Natural killer cell (primary cell): ENCODE measurements at regions not wholly inside any gene's neighbourhood (a gene's known extent, or its start where the extent isn't known, plus 50 kb on each side); places are given as distances from the start of the nearest gene placed in this dataset.
"Not testable (repeated sequence)": the region's sequence is repeated elsewhere in the genome, so short reads cannot be mapped to it uniquely, and the experiment has no call there.

Source experiments
- ATAC-seq, 3 donors: fragments of 150-1000 bp in 2 of 3; fragments of 200-7000 bp in 1 of 3; cut with Tn5 transposase; 1 replicate in 1 of 3; 2 replicates in 2 of 3; pipeline ENCODE4 v1.10.0; 2021; ENCODE audit warnings: mild to moderate bottlenecking in 2 of 3, moderate library complexity in 2 of 3
- DNase-seq, 2 donors: peaks; one replicate each; pipeline versions ENCODE4 v3.0.0 to v3.0.0-alpha.2; 2013 to 2021; ENCODE audit warnings: mixed read lengths in 1 of 2
- H3K27ac ChIP-seq: one replicate; pipeline ENCODE4 v1.5.1; 2013; ENCODE audit warnings: mild to moderate bottlenecking, low read length
- H3K27me3 ChIP-seq: one replicate; pipeline ENCODE4 v1.6.1; 2013; ENCODE audit warnings: low read length; ENCODE audit not compliant: control insufficient read depth, insufficient read depth
- H3K36me3 ChIP-seq: one replicate; pipeline ENCODE4 v1.6.1; 2013; ENCODE audit warnings: low read length; ENCODE audit not compliant: control insufficient read depth, insufficient read depth
- H3K4me1 ChIP-seq: one replicate; pipeline ENCODE4 v1.6.1; 2013; ENCODE audit warnings: low read length; ENCODE audit not compliant: control insufficient read depth, insufficient read depth
- H3K4me3 ChIP-seq: one replicate; pipeline ENCODE4 v1.5.1; 2013; ENCODE audit warnings: low read length
- H3K9me3 ChIP-seq: one replicate; pipeline ENCODE4 v1.6.1; 2013; ENCODE audit warnings: low read length; ENCODE audit not compliant: control insufficient read depth, insufficient read depth
- H3K27ac Mint-ChIP-seq, 2 donors: one replicate each; pipeline ENCODE4 v1.8.0; 2022; ENCODE audit warnings: mild to moderate bottlenecking in 2 of 2, mixed read lengths in 2 of 2, moderate library complexity in 1 of 2
- H3K27me3 Mint-ChIP-seq, 2 donors: one replicate each; pipeline ENCODE4 v1.8.0; 2022; ENCODE audit warnings: low read depth in 2 of 2, mixed read lengths in 2 of 2
- H3K36me3 Mint-ChIP-seq: one replicate; pipeline ENCODE4 v1.8.0; 2022; ENCODE audit warnings: mixed read lengths
- H3K4me1 Mint-ChIP-seq, 2 donors: one replicate each; pipeline ENCODE4 v1.8.0; 2022; ENCODE audit warnings: mixed read lengths in 2 of 2
- H3K4me3 Mint-ChIP-seq: one replicate; pipeline ENCODE4 v1.8.0; 2022; ENCODE audit warnings: mild to moderate bottlenecking, moderate library complexity, mixed read lengths
- H3K9me3 Mint-ChIP-seq, 2 donors: one replicate each; pipeline ENCODE4 v1.8.0; 2022; ENCODE audit warnings: mixed read lengths in 2 of 2
- CTCF ChIP-seq: fragments of 200-600 bp; IDR thresholded peaks from one replicate; pipeline ENCODE4 v1.8.0; 2022; ENCODE audit warnings: antibody characterized with exemption
- WGBS: methylation state at CpG from one replicate; pipeline ENCODE4 v1.1.7; 2013; ENCODE audit warnings: missing lambda C conversion rate; ENCODE audit not compliant: insufficient coverage; 5-methylcytosine and 5-hydroxymethylcytosine counted together
- intact Hi-C: fragments of 100-400 bp; cut with micrococcal nuclease; formaldehyde crosslinking; loops from one replicate; pipeline ENCODE4 v1.14.2; 2022

DNA sequence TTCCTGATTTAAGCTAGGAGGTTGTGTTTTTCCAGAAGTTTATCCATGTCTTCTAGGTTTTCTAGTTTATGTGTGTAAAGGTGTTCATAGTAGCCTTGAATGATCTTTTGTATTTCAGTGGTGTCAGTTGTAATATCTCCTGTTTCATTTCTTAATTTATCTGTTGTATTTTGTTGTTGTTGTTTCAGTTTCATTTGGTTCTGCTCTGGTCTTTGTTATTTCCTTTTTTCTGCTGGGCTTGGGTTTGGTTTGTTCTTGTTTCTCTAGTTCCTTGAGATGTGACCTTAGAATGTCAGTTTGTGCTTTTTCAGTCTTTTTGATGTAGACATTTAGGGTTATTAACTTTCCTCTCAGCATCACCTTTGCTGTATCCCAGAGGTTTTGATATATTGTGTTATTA lies 62.8 kb downstream of the SCP2D1 start:
- H3K4me1 Mint-ChIP-seq, H3K4me3 ChIP-seq, H3K36me3 Mint-ChIP-seq, H3K4me1 ChIP-seq, DNase-seq, H3K27ac Mint-ChIP-seq, H3K27me3 ChIP-seq, H3K9me3 ChIP-seq, H3K27ac ChIP-seq, intact Hi-C loops, H3K9me3 Mint-ChIP-seq, H3K4me3 Mint-ChIP-seq, ATAC-seq, H3K36me3 ChIP-seq: not testable (repeated sequence)
- H3K27me3 Mint-ChIP-seq = peaks cover 5 to 12% of the 10 kb centered on the region in 2 donors

- Histone ChIP-seq H3K27ac (no peak overlapping the region), H3K36me3 (no peaks in the 10 kb centered on the region), H3K27me3 (no peaks in the 10 kb centered on the region), H3K4me3 (no peak overlapping the region), H3K9me3 (no peaks in the 10 kb centered on the region), H3K4me1 (no peaks in the 10 kb centered on the region)
- WGBS = 73% methylated on average over 2 of the region's 2 CpGs
- Mint-ChIP-seq H3K27ac (no peak overlapping the region), H3K27me3 (peaks cover 5 to 17% of the 10 kb centered on the region in 2 donors), H3K36me3 (no peaks in the 10 kb centered on the region), H3K4me3 (no peak overlapping the region), H3K4me1 (no peaks in the 10 kb centered on the region), H3K9me3 (peaks cover 0 to 2% of the 10 kb centered on the region in 2 donors)
- intact Hi-C loops = no loop called here
- DNase-seq (no peak), ATAC-seq (no peak)
- TF ChIP-seq CTCF = no peak
Observed at GRCh38 chr20:18879262-18879661, 65.7 kb downstream of the SCP2D1 start.

- H3K4me1 ChIP-seq = no peaks in the 10 kb centered on the region
- no peak overlapping the region for H3K4me3 ChIP-seq
- H3K9me3 Mint-ChIP-seq = no peaks in the 10 kb centered on the region
- WGBS = 57% methylated on average over 1 of the region's 1 CpG
- H3K27me3 ChIP-seq = no peaks in the 10 kb centered on the region
- no peaks in the 10 kb centered on the region for H3K36me3 ChIP-seq
- H3K4me1 Mint-ChIP-seq = no peaks in the 10 kb centered on the region
- H3K9me3 ChIP-seq = no peaks in the 10 kb centered on the region
- intact Hi-C loops = no loop called here
- no peak for TF ChIP-seq CTCF
- DNase-seq (no peak), ATAC-seq (no peak)
- no peak overlapping the region for H3K27ac Mint-ChIP-seq
- H3K4me3 Mint-ChIP-seq = no peak overlapping the region
- no peak overlapping the region for H3K27ac ChIP-seq
- H3K36me3 Mint-ChIP-seq = no peaks in the 10 kb centered on the region
- peaks cover 14 to 34% of the 10 kb centered on the region in 2 donors for H3K27me3 Mint-ChIP-seq
Observed at GRCh38 chr20:18886756-18887155, 73.2 kb downstream of the SCP2D1 start.

GRCh38 chr20:18901980-18902737 lies 88.6 kb downstream of the SCP2D1 start:
- H3K27ac ChIP-seq = no peak overlapping the region
- Mint-ChIP-seq H3K27me3 (peaks cover 0 to 7% of the 10 kb centered on the region in 2 donors), H3K36me3 (no peaks in the 10 kb centered on the region), H3K27ac (no peak overlapping the region), H3K9me3 (no peaks in the 10 kb centered on the region), H3K4me3 (no peak overlapping the region), H3K4me1 (no peaks in the 10 kb centered on the region)
- ATAC-seq = no peak
- H3K36me3 ChIP-seq = no peaks in the 10 kb centered on the region
- DNase-seq = no peak
- no peaks in the 10 kb centered on the region for H3K4me1 ChIP-seq
- intact Hi-C loops = no loop called here
- no peaks in the 10 kb centered on the region for H3K9me3 ChIP-seq
- no peak overlapping the region for H3K4me3 ChIP-seq
- H3K27me3 ChIP-seq = no peaks in the 10 kb centered on the region
- no peak for TF ChIP-seq CTCF
- WGBS = 85% methylated on average over 7 of the region's 7 CpGs
